HepG2 (cell line): ENCODE measurements at regions not wholly inside any gene's neighbourhood (a gene's known extent, or its start where the extent isn't known, plus 50 kb on each side); places are given as distances from the start of the nearest gene placed in this dataset.
A peak's percentile ranks its signal among the peaks of the same experiment; 100 is the strongest.

Experiments
- AHDC1 ChIP-seq: sonication (generic); formaldehyde crosslinking; IDR thresholded peaks from 2 replicates; pipeline ENCODE4 v1.5.1; 2020; ENCODE audit warnings: mild to moderate bottlenecking, missing genetic modification reagents, borderline replicate concordance
- BCL3 ChIP-seq: sonication (generic); formaldehyde crosslinking; IDR thresholded peaks from 2 replicates; pipeline ENCODE4 v1.5.1; 2020; ENCODE audit warnings: mild to moderate bottlenecking, missing genetic modification reagents, moderate library complexity
- GABPB1 ChIP-seq: IDR thresholded peaks from 2 replicates; pipeline ENCODE4 v1.6.1; 2016; ENCODE audit warnings: mild to moderate bottlenecking, missing genetic modification reagents, moderate library complexity, missing compliant biosample characterization
- IRF9 ChIP-seq: sonication (generic); formaldehyde crosslinking; IDR thresholded peaks from 2 replicates; pipeline ENCODE4 v1.8.0; 2022; ENCODE audit warnings: missing genetic modification reagents, mild to moderate bottlenecking, borderline replicate concordance
- JUND ChIP-seq: sonication (generic); formaldehyde crosslinking; IDR thresholded peaks from 2 replicates; pipeline ENCODE4 v1.8.0; 2022; ENCODE audit warnings: mild to moderate bottlenecking, missing genetic modification reagents
- LRRFIP1 ChIP-seq: sonication (generic); formaldehyde crosslinking; conservative IDR thresholded peaks from 2 replicates; pipeline ENCODE4 v1.4.0; 2020; ENCODE audit warnings: missing genetic modification reagents
- NRL ChIP-seq: sonication (generic); formaldehyde crosslinking; IDR thresholded peaks from 2 replicates; pipeline ENCODE4 v1.5.0; 2020; ENCODE audit warnings: missing genetic modification reagents, mild to moderate bottlenecking, moderate library complexity, borderline replicate concordance
- SOX5 ChIP-seq: IDR thresholded peaks from 2 replicates; pipeline ENCODE4 v1.6.1; 2016; ENCODE audit warnings: borderline replicate concordance
- STAT6 ChIP-seq: sonication (generic); formaldehyde crosslinking; IDR thresholded peaks from 2 replicates; pipeline ENCODE4 v1.4.0; 2020; ENCODE audit warnings: missing genetic modification reagents, mild to moderate bottlenecking, borderline replicate concordance
- ZNF225 ChIP-seq: sonication (generic); formaldehyde crosslinking; IDR thresholded peaks from 2 replicates; pipeline ENCODE4 v1.4.0; 2020; ENCODE audit warnings: mild to moderate bottlenecking, missing genetic modification reagents
- ZNF317 ChIP-seq: sonication (generic); formaldehyde crosslinking; IDR thresholded peaks from 2 replicates; pipeline ENCODE4 v1.5.0; 2020; ENCODE audit warnings: mild to moderate bottlenecking, missing genetic modification reagents
- ZNF788 ChIP-seq: sonication (generic); formaldehyde crosslinking; IDR thresholded peaks from 2 replicates; pipeline ENCODE4 v1.5.0; 2020; ENCODE audit warnings: mild to moderate bottlenecking, missing genetic modification reagents, borderline replicate concordance
- ZNF850 ChIP-seq: sonication (generic); formaldehyde crosslinking; conservative IDR thresholded peaks from 2 replicates; pipeline ENCODE4 v1.9.0; 2021; ENCODE audit warnings: mild to moderate bottlenecking, missing genetic modification reagents

- TF ChIP-seq STAT6 (CRISPR knock-in tag) (peak; percentile 100), SOX5 (peak; percentile 94), JUND (CRISPR knock-in tag) (peak; percentile 91), NRL (no peak), BCL3 (peak; percentile 99), GABPB1 (peak; percentile 70), LRRFIP1 (CRISPR knock-in tag) (0 out of 2 replicates have a peak, but pooled peaks have one; percentile 79), ZNF225 (peak; percentile 84), IRF9 (CRISPR knock-in tag) (no peak; the same call in 1 of the 2 replicates), ZNF788 (CRISPR knock-in tag) (peak; percentile 88), ZNF850 (CRISPR knock-in tag) (no peak; the same call in 1 of the 2 replicates), ZNF317 (CRISPR knock-in tag) (0 out of 2 replicates have a peak, but pooled peaks have one; percentile 67), AHDC1 (CRISPR knock-in tag) (peak; percentile 99)
Measured at GRCh38 chr20:50399917-50400704, 110.1 kb upstream of the PTPN1 start (continued).
